ENCODE measurements at regions not wholly inside any gene's neighbourhood (a gene's known extent, or its start where the extent isn't known, plus 50 kb on each side); places are given as distances from the start of the nearest gene placed in this dataset.

DNA sequence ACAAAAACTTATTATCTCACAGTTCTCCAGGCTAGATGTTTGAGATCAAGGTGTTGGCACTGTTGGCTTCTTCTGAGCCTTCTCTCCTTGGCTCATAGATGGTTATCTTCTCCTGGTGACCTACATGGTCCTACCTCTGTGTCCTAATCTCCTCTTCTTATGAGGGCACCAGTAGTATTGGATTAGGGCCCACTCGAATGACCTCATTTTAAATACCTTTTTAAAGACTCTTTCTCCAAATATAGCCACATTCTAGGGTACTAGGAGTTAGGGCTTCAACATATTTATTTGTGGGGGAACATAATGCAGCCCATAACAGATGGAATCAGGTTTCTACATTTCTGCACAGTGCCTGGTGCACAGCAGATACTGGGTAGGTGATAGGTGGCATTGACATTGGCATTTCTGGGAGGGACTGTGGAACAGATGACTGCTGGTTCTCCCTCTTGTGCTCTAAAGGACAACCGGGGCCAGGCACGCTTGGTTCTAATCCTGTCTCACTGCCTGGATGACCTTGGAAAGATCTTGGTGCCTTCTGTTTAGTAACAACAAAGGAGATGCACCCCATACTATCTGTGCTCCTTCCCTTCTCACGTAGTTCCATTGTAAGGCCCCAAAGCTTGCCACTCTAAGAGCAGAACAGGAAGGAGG, 140.3 kb downstream of the PLPP3 start:
- peak overlapping the region; percentile 30 for H2BK120ac ChIP-seq (replicated peaks; ENCODE audit: low read depth, low read length)
- H2BK12ac ChIP-seq (ENCODE audit: low read depth, low read length): peak overlapping the region; percentile 35; the same call in 1 of the 2 replicates
- no peak overlapping the region for H3K9ac ChIP-seq (replicated peaks in 1 of 4; ENCODE audit: extremely low read depth in 1 of 4, low read depth in 3 of 4, low read length in 3 of 4)
- no peak overlapping the region for H3K14ac ChIP-seq (ENCODE audit: insufficient read length)
- H4K20me1 ChIP-seq (replicated peaks in 1 of 2; ENCODE audit: control insufficient read depth in 1 of 2, insufficient read depth in 2 of 2, low read length in 2 of 2): no peaks in the 10 kb centered on the region
- no peak overlapping the region for H3K23ac ChIP-seq (ENCODE audit: insufficient read length)
- H2AK5ac ChIP-seq (ENCODE audit: low read depth, low read length): peak overlapping the region; percentile 77; the same call in 1 of the 2 replicates
- POLR2A ChIA-PET (ENCODE audit: partially characterized antibody): interaction anchor here (1.3 kb wide), 1 partner anchor 9 kb away, joined by 4 read pairs; no protein-coding TSS in a partner anchor
- H3K9me3 ChIP-seq (ENCODE audit: insufficient read depth in 2 of 2, low read depth in 1 of 2, low read length in 1 of 2): no peaks in the 10 kb centered on the region
- CTCF ChIA-PET (ENCODE audit: partially characterized antibody): interaction anchor here (3.4 kb wide), 1 partner anchor 10 kb away, joined by 21 read pairs; no protein-coding TSS in a partner anchor
- no peak overlapping the region for H2AFZ ChIP-seq (ENCODE audit: low read length)
- no peaks in the 10 kb centered on the region for H3K36me3 ChIP-seq (ENCODE audit: control insufficient read depth in 2 of 4, insufficient read depth in 4 of 4, low read length in 3 of 4)
- H3K27me3 ChIP-seq (replicated peaks in 1 of 4; ENCODE audit: control insufficient read depth in 3 of 4, extremely low read depth in 1 of 4, insufficient read depth in 3 of 4, low read length in 3 of 4): no peaks in the 10 kb centered on the region; a peak in 2 of 7 replicates
- DNase-seq (ENCODE audit: low read depth in 1 of 2, low spot score in 2 of 2): no peak
- H3K4me1 ChIP-seq (replicated peaks in 1 of 4; ENCODE audit: control insufficient read depth in 3 of 4, insufficient read depth in 4 of 4, low read length in 3 of 4): peaks cover 15 to 24% (median 21%) of the 10 kb centered on the region in 4 experiments
- no peaks in the 10 kb centered on the region for H3K23me2 ChIP-seq (ENCODE audit: low read depth, low read length)
- H3K18ac ChIP-seq (ENCODE audit: extremely low read depth, low read length): peak overlapping the region; percentile 4; the same call in 1 of the 2 replicates
- 0 out of 2 replicates have a peak overlapping the region, but pooled peaks have one; percentile 54 for H2BK15ac ChIP-seq (ENCODE audit: low read length)
- H3K27ac ChIP-seq (ENCODE audit: low read depth, low read length): no peak overlapping the region
- H3K4me2 ChIP-seq (ENCODE audit: insufficient read depth in 1 of 2, low read depth in 2 of 2, low read length in 2 of 2): no peak overlapping the region
- 96% methylated on average over 4 of the region's 4 CpGs; no CpG with 5 or more reads in 1 of the 2 experiments for WGBS, 2 experiments (ENCODE audit: extremely low coverage in 1 of 2, insufficient coverage in 1 of 2, insufficient read length in 1 of 2, insufficient replicate concordance in 2 of 2, low coverage in 1 of 2, low lambda C conversion rate in 2 of 2, missing lambda C conversion rate in 1 of 2)
- H4K8ac ChIP-seq (ENCODE audit: extremely low read depth, insufficient read depth, low read length): no peak overlapping the region
- H4K91ac ChIP-seq (replicated peaks; ENCODE audit: insufficient read length, low read length): peak overlapping the region; percentile 20
- 0 out of 2 replicates have a peak overlapping the region, but pooled peaks have one; percentile 40 for H2BK20ac ChIP-seq (ENCODE audit: low read length)
- H2BK5ac ChIP-seq (ENCODE audit: low read depth, low read length): no peak overlapping the region
- H3K4me3 ChIP-seq (ENCODE audit: extremely low read depth in 1 of 4, insufficient read depth in 2 of 4, low read depth in 3 of 4, low read length in 4 of 4): no peak overlapping the region
- H3K56ac ChIP-seq (replicated peaks; ENCODE audit: insufficient read length, low read depth, low read length): no peak overlapping the region
- no peaks in the 10 kb centered on the region for H3K79me1 ChIP-seq (ENCODE audit: low read depth, low read length)
- FAIRE-seq: no peak
- no peak overlapping the region for H3K4ac ChIP-seq (replicated peaks; ENCODE audit: insufficient read length, low read depth, low read length)
- H4K5ac ChIP-seq (ENCODE audit: insufficient read length, low read depth, low read length): no peak overlapping the region
- H3K79me2 ChIP-seq (ENCODE audit: control insufficient read depth in 1 of 2, insufficient read depth in 2 of 2, low read length in 2 of 2): no peaks in the 10 kb centered on the region
- TF ChIP-seq GABPA (IDR thresholded peaks at IDR 0.05; ENCODE audit: borderline replicate concordance, insufficient read depth, low read length): no peak
- TF ChIP-seq ASH2L (IDR thresholded peaks at IDR 0.05; ENCODE audit: low read length): no peak
